HG03097 (cell line): ENCODE measurements at regions not wholly inside any gene's neighbourhood (a gene's known extent, or its start where the extent isn't known, plus 50 kb on each side); places are given as distances from the start of the nearest gene placed in this dataset.
"Not testable (repeated sequence)": the region's sequence is repeated elsewhere in the genome, so short reads cannot be mapped to it uniquely, and the experiment has no call there.

Source experiments
- ATAC-seq: cut with Tn5 transposase; IDR thresholded peaks from one replicate; pipeline ENCODE4 v1.9.1; 2021; ENCODE audit not compliant: unreplicated experiment, low FRiP score

DNA sequence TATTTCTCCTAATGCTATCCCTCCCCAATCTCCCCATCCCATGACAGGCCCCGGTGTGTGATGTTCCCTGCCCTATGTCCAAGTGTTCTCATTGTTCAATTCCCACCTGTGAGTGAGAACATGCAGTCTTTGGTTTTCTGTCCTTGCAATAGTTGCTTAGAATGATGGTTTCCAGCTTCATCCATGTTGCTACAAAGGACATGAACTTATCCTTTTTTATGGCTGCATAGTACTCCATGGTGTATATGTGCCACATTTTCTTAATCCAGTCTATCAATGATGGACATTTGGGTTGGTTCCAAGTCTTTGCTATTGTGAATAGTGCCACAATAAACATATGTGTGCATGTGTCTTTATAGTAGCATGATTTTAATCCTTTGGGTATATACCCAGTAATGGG, 51.3 kb upstream of the RIOK2 start:
- ATAC-seq: not testable (repeated sequence)

DNA sequence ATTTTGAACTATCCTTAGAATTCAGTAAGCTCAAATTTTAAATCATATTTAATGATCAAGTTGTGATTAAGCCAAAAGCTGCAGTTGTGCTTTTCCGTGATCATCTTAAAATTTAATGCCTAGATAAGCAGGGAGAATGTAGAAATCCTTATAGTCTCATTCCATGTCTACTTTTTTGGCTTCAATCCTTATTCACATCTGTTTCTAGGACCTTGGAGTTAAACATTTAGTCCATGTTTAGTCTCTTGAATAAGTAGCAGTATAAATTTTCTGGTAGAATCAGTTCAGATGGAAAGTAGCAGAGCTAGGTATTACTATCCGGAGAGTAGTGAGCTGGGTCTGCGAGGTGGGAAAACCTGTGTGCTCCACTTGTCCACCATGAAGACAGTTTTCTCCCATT, 59.3 kb upstream of the RIOK2 start:
- ATAC-seq: no peak

DNA sequence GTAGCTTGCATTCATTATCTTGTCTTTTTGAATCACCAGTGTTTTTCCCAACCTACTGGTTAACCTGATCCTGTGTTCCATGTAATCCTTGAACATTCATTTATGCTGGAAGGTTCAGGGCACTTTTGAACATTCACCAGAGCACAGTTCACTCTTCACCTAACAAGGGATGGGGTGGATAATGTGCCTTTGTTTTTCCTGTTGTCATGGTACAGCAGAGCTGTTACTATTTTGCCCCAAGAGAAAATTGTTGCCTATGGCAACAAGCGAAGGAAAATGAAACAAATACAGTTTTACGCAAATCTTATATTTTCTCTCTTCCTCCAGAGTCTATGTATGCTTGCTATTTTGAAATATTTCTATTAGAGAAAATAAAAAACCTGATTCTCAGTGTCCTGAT, 60.3 kb upstream of the RIOK2 start:
- ATAC-seq: no peak

DNA sequence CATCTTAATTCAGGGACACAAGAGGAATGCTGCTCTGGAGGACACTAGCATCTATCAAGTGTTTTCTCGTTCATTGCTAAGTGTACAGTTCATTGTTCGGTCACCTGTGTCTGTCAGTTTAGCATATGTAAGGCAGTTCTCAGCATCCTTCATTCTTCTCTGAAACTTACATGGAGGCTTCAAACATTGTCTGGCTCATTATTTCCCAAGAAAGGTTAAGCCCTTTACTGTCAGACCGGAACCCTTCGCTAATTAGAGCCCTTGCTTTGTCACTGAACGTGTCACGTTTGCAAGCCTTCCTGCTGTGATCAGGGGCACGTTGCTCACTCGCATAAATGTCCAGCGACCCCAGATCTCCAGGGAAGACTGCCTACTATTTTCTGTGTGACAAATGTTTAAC, 62.3 kb upstream of the RIOK2 start:
- no peak for ATAC-seq

DNA sequence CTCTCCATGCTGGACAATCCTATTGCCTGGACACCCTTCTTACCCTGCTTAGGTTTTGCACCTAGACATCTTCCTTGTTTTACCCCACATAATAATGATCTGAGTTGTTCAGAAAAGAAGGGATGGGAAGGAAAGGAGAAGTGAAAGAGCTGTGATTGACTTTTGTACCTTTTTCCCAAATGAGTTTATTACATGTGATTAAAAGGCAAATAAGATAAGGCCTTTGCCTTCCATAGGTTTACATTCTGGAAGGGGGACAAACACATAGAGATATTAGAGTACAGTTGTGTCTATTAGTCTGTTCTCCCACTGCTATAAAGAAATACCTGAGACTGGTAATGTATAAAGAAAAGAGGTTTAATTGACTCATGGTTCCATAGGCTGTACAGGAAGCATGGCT, 67.1 kb upstream of the RIOK2 start:
- no peak for ATAC-seq

DNA sequence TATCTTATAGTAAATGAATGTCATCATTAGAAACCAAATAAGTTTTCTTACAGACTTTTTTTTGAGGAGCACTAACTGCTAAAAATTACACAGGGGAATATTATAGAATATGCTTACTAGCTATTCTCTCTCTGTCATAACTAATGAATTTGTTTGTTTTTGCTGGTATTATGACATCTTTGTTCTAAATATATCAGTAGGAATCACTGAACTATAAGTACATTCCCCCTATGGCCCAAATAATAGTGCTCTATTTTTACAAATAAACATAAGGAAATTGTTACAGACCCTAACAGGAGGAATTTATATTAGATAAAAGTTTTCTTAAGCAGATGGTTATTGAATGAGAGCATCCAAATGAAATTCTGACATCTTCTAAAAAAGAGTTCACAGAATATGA, 83.0 kb upstream of the RIOK2 start:
- ATAC-seq: no peak

DNA sequence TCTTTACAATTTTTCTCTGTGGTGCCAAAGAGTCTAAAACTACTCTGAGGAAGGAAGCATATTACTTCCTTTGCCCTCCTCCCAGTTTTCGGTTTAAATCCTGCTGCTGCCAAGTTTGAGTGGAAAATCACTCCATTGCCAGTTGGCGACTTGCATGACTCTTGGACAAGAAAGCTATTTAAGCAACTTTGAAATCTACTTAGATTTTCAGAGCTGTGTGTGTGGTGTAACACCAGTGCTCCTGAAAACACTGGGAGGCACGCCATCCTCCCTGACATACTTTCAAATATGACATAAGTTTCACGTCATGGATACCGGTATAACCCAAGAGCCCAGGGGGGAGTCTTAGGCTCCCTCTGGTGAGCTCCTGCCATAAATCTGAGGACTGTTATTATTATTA, 83.5 kb upstream of the RIOK2 start:
- ATAC-seq: no peak

DNA sequence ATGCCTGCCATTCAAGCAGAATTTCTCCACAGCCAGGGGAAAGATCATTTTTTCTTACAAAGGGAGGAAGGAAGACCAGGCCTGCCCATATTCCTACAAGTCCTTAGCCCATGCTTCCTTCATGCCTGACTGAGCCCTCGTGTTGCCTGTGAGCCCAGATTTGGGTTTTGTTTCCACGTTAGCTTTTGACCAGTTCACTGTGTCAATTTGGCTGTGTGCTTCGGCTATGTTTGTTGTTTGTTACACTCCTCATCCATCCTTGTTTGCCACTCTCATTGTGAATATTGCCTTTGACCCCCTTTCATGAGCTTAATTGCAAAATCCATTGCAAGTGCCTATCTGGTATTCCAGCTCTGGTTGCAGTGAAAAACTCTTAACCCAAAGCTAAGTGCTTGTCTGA, 84.7 kb upstream of the RIOK2 start:
- ATAC-seq: no peak

DNA sequence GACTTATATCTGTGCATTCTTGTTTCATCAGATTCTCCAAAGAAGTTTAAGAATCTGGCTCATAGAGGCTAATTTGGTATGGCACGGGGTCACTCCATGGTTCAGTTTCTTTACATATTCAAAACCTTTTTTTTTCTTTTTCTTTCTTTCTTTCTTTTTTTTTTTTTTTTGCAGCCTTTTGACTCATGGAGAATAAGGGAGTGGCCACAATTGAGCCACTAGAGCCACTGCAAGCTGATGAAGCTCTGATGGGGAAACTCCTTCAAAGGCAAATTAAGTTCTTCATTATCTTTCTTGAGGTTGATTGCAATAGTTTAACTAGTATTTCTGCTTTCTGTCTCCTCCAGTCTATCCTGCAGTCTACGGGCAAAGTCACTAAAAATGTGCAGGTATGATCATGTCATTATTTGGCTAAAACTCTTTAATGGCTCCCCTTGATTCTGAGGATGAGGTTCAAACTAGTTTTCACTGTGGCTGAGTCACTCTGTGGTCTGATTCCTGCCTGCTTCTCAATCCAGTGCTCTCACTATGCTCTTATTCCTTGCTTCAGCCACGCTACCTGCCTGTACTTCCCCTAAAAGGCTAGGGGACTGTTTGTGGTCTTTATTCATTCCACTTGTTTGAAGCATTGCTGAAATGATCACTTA, 93.5 kb upstream of the RIOK2 start:
- no peak for ATAC-seq

DNA sequence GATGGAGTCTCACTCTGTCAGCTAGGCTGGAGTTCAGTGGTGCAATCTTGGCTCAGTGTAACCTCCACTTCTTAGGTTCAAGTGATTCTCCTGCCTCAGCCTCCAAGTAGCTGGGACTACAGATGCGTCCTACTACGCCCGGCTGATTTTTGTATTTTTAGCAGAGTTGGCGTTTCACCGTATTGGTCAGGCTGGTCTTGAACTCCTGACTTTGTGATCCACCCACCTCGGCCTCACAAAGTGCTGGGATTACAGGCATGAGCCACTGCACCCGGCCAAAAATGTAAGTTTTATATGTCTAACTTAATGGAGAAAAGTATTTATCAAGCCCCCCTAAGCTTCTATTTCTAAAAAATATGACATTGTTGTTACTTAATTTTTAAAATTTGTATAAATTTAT, 98.2 kb upstream of the RIOK2 start:
- no peak for ATAC-seq

DNA sequence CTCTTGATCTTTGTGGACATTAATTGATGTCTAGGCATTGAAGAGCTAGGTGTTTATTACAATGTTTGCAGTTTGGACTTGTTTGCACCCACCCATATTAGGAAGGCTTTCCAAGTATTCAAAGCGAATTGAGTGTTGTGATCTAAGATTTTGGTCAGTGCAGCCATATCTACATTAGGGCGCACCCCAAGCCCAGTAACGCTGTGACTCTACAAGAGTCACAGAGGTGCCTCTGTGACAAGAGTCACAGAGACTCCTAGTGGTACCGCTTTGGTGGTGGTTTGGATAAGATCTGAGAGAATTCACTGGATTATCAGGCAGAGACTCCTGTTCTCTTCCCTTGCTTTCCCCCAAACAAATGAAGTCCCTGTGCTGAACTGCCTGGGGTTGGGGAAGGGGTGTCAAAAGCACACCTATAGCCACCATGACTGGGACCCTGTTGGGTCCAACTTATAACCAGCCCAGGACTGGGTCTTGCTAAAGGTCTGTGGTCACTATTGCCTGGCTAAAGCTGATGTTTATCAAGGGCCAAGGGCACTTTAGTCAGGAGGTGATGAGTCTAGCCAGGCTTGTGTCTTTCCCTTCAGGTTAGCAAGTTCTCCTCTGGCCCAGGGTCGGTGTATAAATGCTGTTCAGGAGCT, 114.1 kb upstream of the RIOK2 start:
- ATAC-seq: no peak

DNA sequence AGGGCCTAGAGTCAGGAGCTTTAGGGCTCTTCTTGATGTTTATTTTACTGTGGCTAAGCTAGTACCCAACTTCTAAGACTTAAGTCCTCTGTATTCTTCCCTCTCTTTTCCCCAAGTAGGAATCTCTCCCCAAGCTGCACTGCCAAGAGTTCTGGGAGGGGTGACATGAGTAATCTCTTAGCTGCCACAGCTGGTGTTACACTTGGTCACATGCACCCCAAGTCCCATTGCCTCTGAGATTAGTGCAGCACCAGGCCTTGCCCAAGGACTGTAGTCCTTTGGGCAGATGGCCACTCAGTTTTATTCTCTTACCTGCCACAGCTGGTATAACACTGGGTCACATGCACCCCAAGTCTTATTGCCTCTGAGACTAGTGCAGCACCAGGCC, 114.7 kb upstream of the RIOK2 start:
- ATAC-seq: no peak

DNA sequence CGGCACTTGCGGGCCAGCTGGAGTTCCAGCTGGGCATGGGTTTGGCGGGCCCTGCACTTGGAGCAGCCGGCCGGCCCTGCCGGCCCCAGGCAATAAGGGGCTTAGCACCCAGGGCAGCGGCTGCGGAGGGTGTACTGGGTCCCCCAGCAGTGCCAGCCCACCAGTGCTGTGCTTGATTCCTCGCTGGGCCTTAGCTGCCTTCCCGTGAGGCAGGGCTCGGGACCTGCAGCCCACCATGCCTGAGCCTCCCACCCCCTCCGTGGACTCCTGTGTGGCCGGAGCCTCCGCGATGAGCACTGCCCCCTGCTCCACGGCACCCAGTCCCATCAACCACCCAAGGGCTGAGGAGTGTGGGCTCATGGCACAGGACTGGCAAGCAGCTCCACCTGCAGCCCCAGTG, 118.1 kb upstream of the RIOK2 start:
- not testable (repeated sequence) for ATAC-seq

DNA sequence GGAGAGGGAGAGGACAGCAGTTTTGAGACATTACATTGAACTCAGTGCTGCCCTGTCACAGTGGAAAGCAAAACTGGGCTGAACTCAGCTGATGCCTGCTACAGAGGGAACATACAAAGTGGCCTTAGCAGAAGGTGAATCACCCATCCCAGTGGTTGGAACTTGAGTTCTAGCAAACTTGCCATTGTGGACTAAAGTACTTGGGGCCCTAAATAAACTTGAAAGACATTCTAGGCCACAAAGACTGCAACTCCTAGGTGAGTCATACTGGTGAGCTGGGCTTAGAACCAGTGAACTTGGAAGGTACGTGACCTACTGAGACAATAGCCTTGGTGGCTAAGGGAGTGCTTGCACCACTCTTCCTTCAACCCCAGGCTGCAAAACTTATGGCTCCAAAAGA, 155.7 kb upstream of the RIOK2 start:
- ATAC-seq: no peak

DNA sequence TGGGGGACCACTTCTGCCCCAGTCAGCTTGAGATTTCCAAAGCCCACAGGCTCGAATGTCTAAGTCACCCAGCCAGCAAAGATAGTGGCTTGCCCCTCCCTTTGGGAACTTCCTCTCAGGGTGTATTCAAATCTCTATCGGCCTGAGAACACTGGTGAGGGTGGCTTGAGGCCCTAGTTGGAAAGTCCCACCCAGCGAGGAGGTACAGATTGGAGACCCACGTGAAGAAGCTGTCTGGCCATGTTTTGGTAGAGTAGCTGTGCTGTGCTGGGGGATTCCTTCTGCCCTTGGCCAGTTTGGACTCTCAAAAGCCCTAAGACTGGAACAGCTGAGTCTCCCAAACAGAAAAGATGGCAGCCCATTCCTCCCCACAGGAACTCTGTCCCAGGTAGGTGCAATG, 172.7 kb upstream of the RIOK2 start:
- ATAC-seq: peak; percentile 95

DNA sequence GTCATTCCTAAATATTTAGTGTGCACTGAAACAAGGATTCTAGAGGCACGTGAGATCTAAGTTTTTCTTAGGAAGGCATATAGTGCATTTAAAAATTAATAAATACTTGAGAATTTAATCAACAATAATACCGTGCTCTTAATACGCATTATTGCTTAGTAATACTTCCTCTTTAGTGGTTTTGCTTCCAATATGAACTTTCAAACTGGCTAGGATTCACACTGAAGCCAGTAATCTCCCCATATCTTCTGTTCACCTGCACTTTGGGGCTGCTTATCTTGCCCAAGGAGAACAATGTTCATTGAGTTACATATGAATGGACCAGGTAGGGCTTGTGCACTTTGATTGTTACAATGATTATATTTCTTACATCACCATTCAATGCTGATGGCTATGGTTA, 180.5 kb upstream of the RIOK2 start:
- no peak for ATAC-seq

DNA sequence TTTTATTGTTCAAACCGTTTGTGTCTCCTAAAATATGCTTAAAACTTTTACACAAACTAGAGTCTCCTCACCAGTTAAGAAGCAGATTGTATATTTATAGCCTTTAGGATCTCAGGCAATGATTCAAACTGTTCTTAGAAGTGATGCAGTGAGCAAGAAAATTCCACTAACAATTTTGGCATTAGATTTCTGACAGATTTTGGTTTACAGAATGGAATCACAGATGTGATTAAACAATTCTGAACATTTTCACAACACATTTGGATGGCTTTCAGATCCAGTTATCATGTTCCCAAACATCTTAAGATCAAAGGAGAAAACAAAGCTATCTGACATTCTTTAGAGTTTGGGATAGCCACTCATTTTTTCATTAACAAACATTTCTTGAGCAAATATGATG, 181.7 kb upstream of the RIOK2 start:
- no peak for ATAC-seq

DNA sequence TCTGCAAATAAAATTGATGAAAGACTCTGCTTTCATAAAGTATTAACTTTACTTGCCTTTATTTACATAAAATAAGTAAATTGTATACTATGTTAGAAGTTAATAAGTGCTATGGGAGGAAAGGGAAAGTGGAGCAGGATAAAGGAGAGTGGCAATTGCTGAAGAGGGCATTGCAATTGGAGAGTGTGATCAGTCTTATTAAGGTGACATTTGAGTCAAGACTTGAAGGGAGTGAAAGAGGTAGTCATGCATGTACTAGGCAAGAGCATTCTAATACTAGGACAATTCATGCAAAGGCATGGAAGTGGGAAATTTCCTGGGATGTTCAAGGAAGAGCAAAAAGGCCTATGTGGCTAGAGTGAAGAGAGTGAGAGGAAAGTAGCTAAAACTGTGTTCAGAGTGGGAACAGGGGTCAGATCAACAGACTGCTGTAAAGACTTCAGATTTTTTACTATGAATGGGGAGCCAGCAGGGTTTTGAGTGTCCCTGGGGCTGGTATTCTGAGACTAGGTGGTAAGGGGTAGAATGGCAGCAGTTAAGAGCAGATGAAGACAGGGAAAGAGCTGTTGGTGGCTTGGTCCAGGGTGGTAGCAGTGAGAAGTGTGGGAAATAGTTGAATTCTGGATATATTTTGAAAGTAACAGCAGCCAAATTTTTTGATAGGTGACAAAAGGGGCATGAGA, 182.3 kb upstream of the RIOK2 start:
- ATAC-seq: no peak

DNA sequence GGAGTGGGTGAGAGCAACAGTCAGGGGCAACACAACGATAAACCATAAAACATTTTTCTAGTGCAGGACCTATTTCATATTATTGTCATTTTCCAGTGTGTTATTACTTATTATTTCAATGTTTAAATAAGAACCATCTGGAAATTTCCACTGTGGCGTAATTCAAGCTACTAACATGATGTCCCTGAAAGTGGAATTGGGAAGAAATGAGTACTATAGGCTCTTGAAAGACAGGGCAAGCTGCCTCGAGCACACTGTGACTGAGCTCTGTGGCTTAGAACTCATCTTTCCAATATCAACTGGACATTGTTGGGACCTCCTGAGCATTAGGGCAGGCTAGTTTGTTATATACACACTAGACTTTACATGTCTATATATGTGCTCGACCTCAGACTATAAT, 182.9 kb upstream of the RIOK2 start:
- ATAC-seq: no peak

DNA sequence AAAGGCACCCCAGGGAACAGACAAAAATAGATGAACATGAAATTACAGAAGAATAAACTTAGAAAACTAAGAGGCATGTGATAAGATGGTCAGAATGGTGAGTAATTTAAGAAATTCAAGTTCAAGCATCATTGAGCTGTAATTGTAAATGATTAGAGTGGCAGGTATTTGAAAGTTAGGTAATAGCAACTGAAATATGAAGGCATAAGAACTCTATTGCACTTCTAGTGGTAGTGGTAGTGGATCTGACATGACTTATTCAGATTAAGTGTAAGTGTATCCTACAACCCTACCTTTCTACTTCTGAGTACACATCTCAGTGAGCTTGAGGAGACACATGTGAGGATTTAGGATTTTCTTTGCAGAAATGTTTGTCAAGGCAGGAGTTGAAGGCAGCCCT, 192.9 kb upstream of the RIOK2 start:
- no peak for ATAC-seq

DNA sequence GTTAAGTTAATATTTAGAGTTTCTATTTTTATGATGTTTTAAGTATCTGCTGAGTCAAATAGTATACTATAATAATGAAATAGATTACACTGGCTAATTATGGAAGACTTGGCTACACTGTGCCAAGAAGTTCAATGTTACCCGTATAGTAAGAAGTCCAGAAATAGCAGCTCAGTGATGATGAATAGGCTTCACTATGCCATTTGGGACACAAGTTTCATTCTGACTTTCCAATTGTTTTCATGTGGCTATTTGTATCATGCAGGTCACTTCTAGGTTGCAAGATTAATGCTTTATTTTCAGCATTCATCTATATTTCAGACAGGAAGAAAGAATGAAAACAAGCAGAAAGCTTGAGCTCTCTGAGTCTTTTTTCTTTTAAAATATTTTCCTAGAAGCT, 194.5 kb upstream of the RIOK2 start:
- ATAC-seq: no peak

DNA sequence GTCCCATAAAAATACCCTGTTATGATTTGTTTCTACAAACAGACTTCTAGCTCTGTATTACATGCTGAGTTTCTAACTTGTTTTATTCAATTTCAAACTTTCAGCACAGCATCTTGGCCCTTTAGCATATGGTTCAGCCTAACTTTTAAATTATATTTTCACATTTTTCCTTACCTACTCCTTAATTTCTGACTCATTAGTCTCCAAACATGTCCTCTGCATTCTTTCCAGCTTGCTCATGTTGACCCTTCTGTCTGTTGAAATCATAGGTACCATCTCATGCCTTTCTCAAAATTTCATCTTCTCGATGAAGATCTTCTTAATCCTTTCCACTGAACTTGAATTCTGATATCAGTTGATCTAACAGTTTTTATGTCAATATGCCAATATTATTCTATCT, 200.9 kb upstream of the RIOK2 start:
- ATAC-seq: no peak
